ENCODE measurements at regions not wholly inside any gene's neighbourhood (a gene's known extent, or its start where the extent isn't known, plus 50 kb on each side); places are given as distances from the start of the nearest gene placed in this dataset.

DNA sequence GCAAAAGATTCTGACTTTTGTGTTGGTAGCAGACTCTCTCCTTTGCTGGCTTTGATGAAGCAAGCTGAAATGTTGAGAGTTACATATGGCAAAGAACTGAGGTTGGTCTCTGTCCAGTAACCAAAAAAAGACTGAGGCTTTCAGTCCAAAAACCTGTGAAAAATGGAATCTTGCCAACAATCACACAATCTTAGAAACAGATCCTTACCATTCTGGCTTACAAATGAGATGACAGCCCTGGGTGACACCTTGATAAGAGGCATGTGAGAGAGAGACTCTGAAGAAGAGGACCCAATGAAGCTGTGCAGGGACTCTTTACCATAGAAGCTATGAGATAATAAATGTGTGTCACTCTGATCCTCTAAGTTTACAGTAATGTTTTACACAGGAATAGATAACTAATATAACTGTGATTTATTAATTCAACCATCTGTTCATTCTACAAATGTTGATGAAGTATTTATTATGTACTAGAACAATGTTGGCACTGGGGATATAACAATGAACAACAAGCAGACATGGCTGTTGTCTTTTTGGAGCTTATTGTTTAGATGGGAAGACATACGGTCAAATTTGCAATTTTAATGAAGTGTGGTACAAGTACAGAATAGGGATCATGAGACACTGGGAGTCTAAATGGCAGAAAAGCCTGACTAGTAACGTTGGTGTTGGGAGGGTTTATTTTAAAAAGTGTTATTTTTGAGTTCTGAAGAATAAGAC is 251.0 kb downstream of the OLFM3 start:
- TF ChIP-seq EZH2 (IDR thresholded peaks at IDR 0.05) = no peak
- no peak for TF ChIP-seq POLR2AphosphoS5 (IDR thresholded peaks at IDR 0.05; ENCODE audit: borderline replicate concordance, low read depth, low read length)
- TF ChIP-seq FOXP2 (optimal IDR thresholded peaks at IDR 0.05; ENCODE audit: control extremely low read depth, extremely low read length, insufficient read depth) = no peak
